ENCODE measurements at regions not wholly inside any gene's neighbourhood (a gene's known extent, or its start where the extent isn't known, plus 50 kb on each side); places are given as distances from the start of the nearest gene placed in this dataset.

GRCh38 chr10:45553613-45554012 lies 119.0 kb downstream of the ZFAND4 start:
- WGBS, 2 donors: 61 to 62% methylated on average over 2 of the region's 2 CpGs
- intact Hi-C loops (cut with DNase I; ENCODE audit: low total_unique reads): no loop called here
- H3K4me3 ChIP-seq (ENCODE audit: low read depth, poor library complexity, severe bottlenecking): no peak overlapping the region
- DNase-seq (ENCODE audit: low spot score in 2 of 2): no peak
- no peak for TF ChIP-seq POLR2A (IDR thresholded peaks at IDR 0.05)
- TF ChIP-seq CTCF (IDR thresholded peaks at IDR 0.05): no peak

- intact Hi-C loops (cut with DNase I; ENCODE audit: low total_unique reads): no loop called here
- no peak for DNase-seq (ENCODE audit: low spot score in 2 of 2)
- whole genome bisulfite sequencing, 2 donors: 94 to 96% methylated on average over 1 of the region's 1 CpG
Measured at GRCh38 chr10:45553155-45553554, 119.4 kb downstream of the ZFAND4 start.

GRCh38 chr10:45552476-45552875 lies 120.1 kb downstream of the ZFAND4 start:
- intact Hi-C loops (cut with DNase I; ENCODE audit: low total_unique reads): no loop called here
- no peak for DNase-seq (ENCODE audit: low spot score in 2 of 2)
- 92 to 95% methylated on average over 5 of the region's 5 CpGs for WGBS, 2 donors
- no peak overlapping the region for H3K4me3 ChIP-seq (ENCODE audit: low read depth, poor library complexity, severe bottlenecking)
- no peak for TF ChIP-seq POLR2A (IDR thresholded peaks at IDR 0.05)
- TF ChIP-seq CTCF (IDR thresholded peaks at IDR 0.05): no peak

More at GRCh38 chr10:45553155-45553554, 119.4 kb downstream of the ZFAND4 start:
- TF ChIP-seq POLR2A (IDR thresholded peaks at IDR 0.05) (no peak), CTCF (IDR thresholded peaks at IDR 0.05) (no peak)
- no peak overlapping the region for H3K4me3 ChIP-seq (ENCODE audit: low read depth, poor library complexity, severe bottlenecking)

- WGBS, 2 donors: 86 to 88% methylated on average over 3 of the region's 3 CpGs
- TF ChIP-seq POLR2A (IDR thresholded peaks at IDR 0.05) (no peak), CTCF (IDR thresholded peaks at IDR 0.05) (no peak)
- DNase-seq (ENCODE audit: low spot score in 2 of 2): no peak
- H3K4me3 ChIP-seq (ENCODE audit: low read depth, poor library complexity, severe bottlenecking): no peak overlapping the region
- intact Hi-C loops (cut with DNase I; ENCODE audit: low total_unique reads): no loop called here
Measured at GRCh38 chr10:45550903-45551786, 121.4 kb downstream of the ZFAND4 start.

GRCh38 chr10:45548068-45548467 lies 124.5 kb downstream of the ZFAND4 start:
- 89 to 93% methylated on average over 5 of the region's 5 CpGs for WGBS, 2 donors
- TF ChIP-seq POLR2A (IDR thresholded peaks at IDR 0.05) (no peak), CTCF (IDR thresholded peaks at IDR 0.05) (no peak)
- no peak overlapping the region for H3K4me3 ChIP-seq (ENCODE audit: low read depth, poor library complexity, severe bottlenecking)
- DNase-seq (ENCODE audit: low spot score in 2 of 2): no peak
- intact Hi-C loops (cut with DNase I; ENCODE audit: low total_unique reads): no loop called here

Measured in lower leg skin (tissue), 4 donors.